ENCODE measurements at regions not wholly inside any gene's neighbourhood (a gene's known extent, or its start where the extent isn't known, plus 50 kb on each side); places are given as distances from the start of the nearest gene placed in this dataset.

- TF ChIP-seq TCF7L2 (IDR thresholded peaks at IDR 0.05; ENCODE audit: low read depth, low read length), result no peak
- TF ChIP-seq REST (IDR thresholded peaks at IDR 0.05; ENCODE audit: insufficient read depth in 1 of 2, low read depth in 2 of 2, low read length in 1 of 2), result no peak
- TF ChIP-seq SIN3A (IDR thresholded peaks at IDR 0.05; ENCODE audit: borderline replicate concordance, insufficient read depth, low read depth, low read length), result no peak
- no peak for TF ChIP-seq POLR2AphosphoS5 (IDR thresholded peaks at IDR 0.05; ENCODE audit: low read depth, low read length)
- no peak for TF ChIP-seq CTCF (IDR thresholded peaks at IDR 0.05)
- ATAC-seq (no peak), DNase-seq (ENCODE audit: low read depth, low spot score) (no peak)
- no peak overlapping the region for H3K27ac ChIP-seq (ENCODE audit: low read length)
- H3K36me3 ChIP-seq (ENCODE audit: control insufficient read depth, insufficient read depth, low read length), result no peaks in the 10 kb centered on the region
- no TSS peak for BruUV-seq (replicated peaks)
- H3K9me3 ChIP-seq (ENCODE audit: control insufficient read depth, insufficient read depth, low read depth, low read length), result no peaks in the 10 kb centered on the region
- in situ Hi-C loops (cut with HindIII; ENCODE audit: low pct_unique_long_range_greater_than_20kb, low sequenced_read_pairs), result no loop called here
- POLR2A ChIA-PET, result no interaction called here
- intact Hi-C loops (cut with micrococcal nuclease; ENCODE audit: unreplicated experiment), result no loop called here
- no peaks in the 10 kb centered on the region for H3K4me1 ChIP-seq (ENCODE audit: control insufficient read depth, insufficient read depth, low read length)
- CTCF ChIA-PET, result no interaction called here
- no peak overlapping the region for H3K4me3 ChIP-seq (ENCODE audit: low read depth in 2 of 2, low read length in 2 of 2)
- no peaks in the 10 kb centered on the region for H3K27me3 ChIP-seq (ENCODE audit: control insufficient read depth, insufficient read depth, low read length)
Observed at GRCh38 chr3:20503394-20504082, 317.5 kb upstream of the SGO1 start.

GRCh38 chr3:20490996-20491395 is 305.0 kb upstream of the SGO1 start:
- POLR2A ChIA-PET, result no interaction called here
- Histone ChIP-seq H3K36me3 (ENCODE audit: control insufficient read depth, insufficient read depth, low read length) (no peaks in the 10 kb centered on the region), H3K4me3 (ENCODE audit: low read depth in 2 of 2, low read length in 2 of 2) (no peak overlapping the region), H3K27ac (ENCODE audit: low read length) (no peak overlapping the region), H3K27me3 (ENCODE audit: control insufficient read depth, insufficient read depth, low read length) (no peaks in the 10 kb centered on the region), H3K4me1 (ENCODE audit: control insufficient read depth, insufficient read depth, low read length) (no peaks in the 10 kb centered on the region), H3K9me3 (ENCODE audit: control insufficient read depth, insufficient read depth, low read depth, low read length) (no peaks in the 10 kb centered on the region)
- no peak for TF ChIP-seq POLR2AphosphoS5 (IDR thresholded peaks at IDR 0.05; ENCODE audit: low read depth, low read length)
- no peak for TF ChIP-seq CTCF (IDR thresholded peaks at IDR 0.05)
- TF ChIP-seq TCF7L2 (IDR thresholded peaks at IDR 0.05; ENCODE audit: low read depth, low read length), result no peak
- TF ChIP-seq SIN3A (IDR thresholded peaks at IDR 0.05; ENCODE audit: borderline replicate concordance, insufficient read depth, low read depth, low read length), result no peak
- no peak for TF ChIP-seq REST (IDR thresholded peaks at IDR 0.05; ENCODE audit: insufficient read depth in 1 of 2, low read depth in 2 of 2, low read length in 1 of 2)
- no peak for DNase-seq (ENCODE audit: low read depth, low spot score)
- CTCF ChIA-PET, result no interaction called here
- in situ Hi-C loops (cut with HindIII; ENCODE audit: low pct_unique_long_range_greater_than_20kb, low sequenced_read_pairs), result no loop called here
- ATAC-seq, result no peak
- BruUV-seq (replicated peaks), result no TSS peak
- intact Hi-C loops (cut with micrococcal nuclease; ENCODE audit: unreplicated experiment), result no loop called here

All from Panc1 (cell line).